B cell (primary cell): ENCODE measurements at regions not wholly inside any gene's neighbourhood (a gene's known extent, or its start where the extent isn't known, plus 50 kb on each side); places are given as distances from the start of the nearest gene placed in this dataset.

Experiments
- CTCF ChIP-seq: fragments of 200-600 bp; IDR thresholded peaks from one replicate; pipeline ENCODE4 v1.8.0; 2022; ENCODE audit warnings: antibody characterized with exemption, mild to moderate bottlenecking
- EZH2 ChIP-seq: IDR thresholded peaks from 2 replicates; pipeline ENCODE4 v1.6.1; 2012; ENCODE audit warnings: borderline replicate concordance, low read depth, mild to moderate bottlenecking, moderate library complexity, low read length; ENCODE audit not compliant: insufficient read depth, poor library complexity, severe bottlenecking

DNA sequence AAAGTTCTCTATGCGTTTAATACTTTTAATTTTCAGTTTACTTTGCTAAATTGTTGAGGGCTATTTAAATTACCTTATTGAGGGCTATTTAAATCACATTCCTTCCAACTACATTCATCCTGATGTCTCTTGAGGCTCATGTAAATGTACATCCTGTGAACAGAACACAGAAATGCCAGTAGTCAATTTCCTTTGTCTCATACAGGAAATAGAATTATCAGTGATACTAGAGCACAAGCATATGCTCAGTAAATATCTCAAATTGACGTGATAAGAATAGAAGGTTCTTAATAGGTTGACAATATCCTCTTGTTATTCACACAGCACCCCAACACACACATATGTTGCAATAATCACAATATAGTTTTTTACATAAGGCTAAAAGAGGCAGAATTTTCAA is 449.0 kb downstream of the CYLC2 start:
- TF ChIP-seq EZH2 (no peak), CTCF (no peak)
